Large intestine (tissue), 3 donors: ENCODE measurements at regions not wholly inside any gene's neighbourhood (a gene's known extent, or its start where the extent isn't known, plus 50 kb on each side); places are given as distances from the start of the nearest gene placed in this dataset.
"Not testable (repeated sequence)": the region's sequence is repeated elsewhere in the genome, so short reads cannot be mapped to it uniquely, and the experiment has no call there.

Experiments
- DNase-seq, 2 donors: peaks; one replicate each; pipeline versions ENCODE4 v3.0.0 to v3.0.0-alpha.2; 2013
- H3K27ac ChIP-seq: one replicate; pipeline ENCODE4 v1.5.1; 2013; ENCODE audit warnings: low read length
- H3K27me3 ChIP-seq: 2 replicates; pipeline ENCODE4 v1.6.1; 2013; ENCODE audit warnings: low read length; ENCODE audit not compliant: control insufficient read depth, insufficient read depth
- H3K36me3 ChIP-seq: 2 replicates; pipeline ENCODE4 v1.6.1; 2013; ENCODE audit warnings: low read length; ENCODE audit not compliant: control insufficient read depth, insufficient read depth
- H3K4me1 ChIP-seq: one replicate; pipeline ENCODE4 v1.6.1; 2013; ENCODE audit warnings: low read length; ENCODE audit not compliant: control insufficient read depth, insufficient read depth
- H3K4me3 ChIP-seq: one replicate; pipeline ENCODE4 v1.5.1; 2013; ENCODE audit warnings: low read length
- H3K9me3 ChIP-seq: one replicate; pipeline ENCODE4 v1.6.1; 2013; ENCODE audit warnings: mild to moderate bottlenecking, low read depth, low read length, moderate library complexity; ENCODE audit not compliant: control insufficient read depth
- WGBS: methylation state at CpG from one replicate; pipeline ENCODE4 v1.1.5; 2013; ENCODE audit warnings: low lambda C conversion rate; ENCODE audit not compliant: insufficient coverage; 5-methylcytosine and 5-hydroxymethylcytosine counted together

- H3K27ac ChIP-seq, H3K36me3 ChIP-seq, DNase-seq, H3K4me3 ChIP-seq, H3K9me3 ChIP-seq, H3K4me1 ChIP-seq: not testable (repeated sequence)
- no CpG with 5 or more reads among the region's 1 CpG for WGBS
- H3K27me3 ChIP-seq, result peaks cover 11% of the 10 kb centered on the region
Measured at GRCh38 chr1:29386453-29386852, 150.1 kb downstream of the PTPRU start.

GRCh38 chr1:29385966-29386365, 149.6 kb downstream of the PTPRU start:
- 20% methylated on average over 1 of the region's 5 CpGs for WGBS
- no peaks in the 10 kb centered on the region for H3K4me1 ChIP-seq
- H3K27me3 ChIP-seq, result peaks cover 9% of the 10 kb centered on the region
- no peak overlapping the region for H3K27ac ChIP-seq
- H3K9me3 ChIP-seq, result no peaks in the 10 kb centered on the region
- H3K36me3 ChIP-seq, result no peaks in the 10 kb centered on the region
- H3K4me3 ChIP-seq, result no peak overlapping the region
- DNase-seq, result peak in 1 of 2 donors; percentile 13

GRCh38 chr1:29384496-29385015, 148.2 kb downstream of the PTPRU start:
- Histone ChIP-seq H3K9me3 (no peaks in the 10 kb centered on the region), H3K27me3 (peaks cover 5% of the 10 kb centered on the region), H3K4me1 (no peaks in the 10 kb centered on the region), H3K4me3 (no peak overlapping the region), H3K27ac (no peak overlapping the region), H3K36me3 (no peaks in the 10 kb centered on the region)
- no CpG with 5 or more reads among the region's 9 CpGs for WGBS
- no peak for DNase-seq

GRCh38 chr1:29383746-29384371, 147.5 kb downstream of the PTPRU start:
- no peaks in the 10 kb centered on the region for H3K36me3 ChIP-seq
- H3K27me3 ChIP-seq, result peaks cover 5% of the 10 kb centered on the region
- WGBS, result 44% methylated on average over 1 of the region's 7 CpGs
- no peak overlapping the region for H3K27ac ChIP-seq
- no peaks in the 10 kb centered on the region for H3K4me1 ChIP-seq
- H3K4me3 ChIP-seq, result no peak overlapping the region
- DNase-seq, result no peak
- H3K9me3 ChIP-seq, result peaks cover 6% of the 10 kb centered on the region

GRCh38 chr1:29382851-29383745, 146.8 kb downstream of the PTPRU start:
- no peaks in the 10 kb centered on the region for H3K4me1 ChIP-seq
- WGBS, result 45% methylated on average over 4 of the region's 21 CpGs
- no peak for DNase-seq
- no peak overlapping the region for H3K27ac ChIP-seq
- no peak overlapping the region for H3K4me3 ChIP-seq
- H3K36me3 ChIP-seq, result no peaks in the 10 kb centered on the region
- peaks cover 13% of the 10 kb centered on the region for H3K9me3 ChIP-seq
- peaks cover 5% of the 10 kb centered on the region for H3K27me3 ChIP-seq

GRCh38 chr1:29381426-29381825, 145.1 kb downstream of the PTPRU start:
- Histone ChIP-seq H3K27ac (no peak overlapping the region), H3K9me3 (peaks cover 16% of the 10 kb centered on the region), H3K4me1 (no peaks in the 10 kb centered on the region), H3K27me3 (peaks cover 5% of the 10 kb centered on the region), H3K4me3 (no peak overlapping the region), H3K36me3 (no peaks in the 10 kb centered on the region)
- no peak for DNase-seq
- no CpG with 5 or more reads among the region's 7 CpGs for whole genome bisulfite sequencing

- Histone ChIP-seq H3K4me3 (no peak overlapping the region), H3K27ac (no peak overlapping the region), H3K27me3 (peaks cover 5% of the 10 kb centered on the region), H3K4me1 (no peaks in the 10 kb centered on the region), H3K36me3 (no peaks in the 10 kb centered on the region), H3K9me3 (peaks cover 16% of the 10 kb centered on the region)
- no CpG with 5 or more reads among the region's 1 CpG for WGBS
- DNase-seq, result no peak
Measured at GRCh38 chr1:29380532-29380931, 144.2 kb downstream of the PTPRU start.

GRCh38 chr1:29379443-29380073, 143.2 kb downstream of the PTPRU start:
- DNase-seq, result peak in 1 of 2 donors; percentile 25
- Histone ChIP-seq H3K27me3 (peaks cover 5% of the 10 kb centered on the region), H3K4me1 (no peaks in the 10 kb centered on the region), H3K4me3 (no peak overlapping the region), H3K36me3 (no peaks in the 10 kb centered on the region), H3K9me3 (peaks cover 16% of the 10 kb centered on the region), H3K27ac (no peak overlapping the region)
- 0% methylated on average over 1 of the region's 7 CpGs for WGBS
